Islet of Langerhans (tissue), 1 donor: ENCODE measurements at regions not wholly inside any gene's neighbourhood (a gene's known extent, or its start where the extent isn't known, plus 50 kb on each side); places are given as distances from the start of the nearest gene placed in this dataset.

Source experiments
- FAIRE-seq: peaks from one replicate; lab custom pipeline; 2011; peaks lifted over from hg19 to GRCh38; lab: Jason Lieb, UNC

GRCh38 chr16:7183768-7184167 is 148.9 kb upstream of the RBFOX1 start:
- no peak for FAIRE-seq

DNA sequence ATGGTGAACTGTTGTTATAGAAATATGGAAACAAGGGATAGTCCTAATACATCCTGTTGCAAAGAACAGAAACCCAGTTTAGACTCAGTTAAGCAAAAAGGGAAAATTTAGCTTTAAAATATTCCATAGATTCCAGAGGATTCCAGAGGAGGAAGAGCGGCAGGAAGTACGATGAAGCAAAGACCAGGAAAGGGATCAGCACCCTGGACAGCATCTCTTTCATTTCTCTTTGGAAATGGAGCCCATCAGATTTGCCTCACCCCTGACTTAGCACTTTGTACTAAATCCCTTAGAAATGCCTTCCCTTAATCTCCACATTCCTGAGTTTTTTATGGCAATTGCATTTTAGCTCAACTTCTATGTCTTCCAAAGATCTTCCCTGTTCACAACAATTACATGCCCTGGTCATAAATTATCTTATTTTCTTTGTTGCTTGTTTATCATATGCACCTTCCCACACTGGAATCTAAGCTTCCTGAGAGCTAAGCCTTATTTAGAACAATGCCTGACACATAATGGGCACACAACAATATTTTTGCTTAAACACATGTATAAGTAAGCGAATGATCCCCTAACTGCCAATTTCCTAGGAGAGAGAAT is 150.0 kb upstream of the RBFOX1 start:
- no peak for FAIRE-seq

- no peak for FAIRE-seq
Observed at GRCh38 chr16:7177875-7178274, 154.8 kb upstream of the RBFOX1 start.

- no peak for FAIRE-seq
Observed at GRCh38 chr16:7171151-7171550, 161.5 kb upstream of the RBFOX1 start.

DNA sequence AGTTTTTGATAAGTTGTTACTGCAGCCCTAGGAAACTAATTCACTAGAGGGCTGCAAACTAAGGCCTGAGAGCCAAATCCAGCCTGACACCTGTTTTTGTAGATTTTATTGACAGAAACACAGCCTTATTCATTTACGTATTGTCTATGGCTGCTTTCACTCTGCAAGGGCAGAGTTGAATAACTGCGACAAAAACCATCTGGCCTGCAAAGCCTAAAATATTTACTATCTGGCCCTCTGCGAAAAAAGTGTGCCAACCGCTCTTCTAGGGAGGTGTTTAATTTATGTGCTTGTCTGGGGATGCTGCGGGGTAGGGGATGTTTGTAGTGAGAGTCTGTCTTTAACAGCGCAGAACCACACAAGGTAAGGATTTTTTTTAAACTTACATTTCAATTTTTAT is 165.0 kb upstream of the RBFOX1 start:
- FAIRE-seq = no peak

- no peak for FAIRE-seq
Observed at GRCh38 chr16:7161891-7162290, 170.8 kb upstream of the RBFOX1 start.

- no peak for FAIRE-seq
Observed at GRCh38 chr16:7160093-7160492, 172.6 kb upstream of the RBFOX1 start.

DNA sequence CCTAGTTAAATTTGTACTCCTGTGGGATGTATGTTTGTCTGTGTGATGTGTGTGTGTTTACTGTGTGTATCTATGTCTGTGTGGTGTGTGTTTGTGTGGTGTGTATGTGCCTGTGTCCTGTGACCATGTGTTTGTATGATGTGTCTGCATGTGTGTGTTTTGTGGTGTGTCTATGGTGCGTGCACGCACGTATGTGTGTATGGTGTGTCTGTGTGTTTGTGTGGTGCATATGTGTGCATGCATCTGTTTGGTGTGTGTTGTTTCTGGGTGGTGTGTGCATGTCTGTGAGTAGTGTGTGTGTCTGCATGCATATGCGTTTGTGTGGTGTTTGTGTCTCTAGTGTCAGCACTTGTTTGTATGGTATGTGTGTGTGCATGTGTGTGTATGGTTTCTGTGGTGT is 174.2 kb upstream of the RBFOX1 start:
- no peak for FAIRE-seq

- no peak for FAIRE-seq
Observed at GRCh38 chr16:7150230-7150629, 182.4 kb upstream of the RBFOX1 start.

DNA sequence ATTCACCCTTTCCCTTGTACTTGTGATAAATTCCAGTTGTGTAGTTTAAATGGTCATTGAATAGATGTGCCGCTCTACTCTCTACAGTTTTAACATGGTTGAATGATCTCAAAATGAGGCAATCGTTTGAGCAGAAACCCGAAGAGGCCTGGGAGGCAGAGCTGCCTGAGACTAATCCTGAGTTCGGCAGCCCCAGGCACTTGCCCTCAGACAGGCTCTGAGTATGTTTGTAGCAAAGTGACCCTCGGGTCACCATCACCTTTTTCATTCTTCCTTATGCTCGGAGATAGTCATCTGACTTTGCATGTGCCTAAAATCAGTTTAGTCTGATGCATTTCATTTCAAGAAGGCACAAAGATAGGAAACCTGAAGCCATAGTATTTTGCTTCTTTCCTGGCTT is 184.0 kb upstream of the RBFOX1 start:
- FAIRE-seq = no peak

DNA sequence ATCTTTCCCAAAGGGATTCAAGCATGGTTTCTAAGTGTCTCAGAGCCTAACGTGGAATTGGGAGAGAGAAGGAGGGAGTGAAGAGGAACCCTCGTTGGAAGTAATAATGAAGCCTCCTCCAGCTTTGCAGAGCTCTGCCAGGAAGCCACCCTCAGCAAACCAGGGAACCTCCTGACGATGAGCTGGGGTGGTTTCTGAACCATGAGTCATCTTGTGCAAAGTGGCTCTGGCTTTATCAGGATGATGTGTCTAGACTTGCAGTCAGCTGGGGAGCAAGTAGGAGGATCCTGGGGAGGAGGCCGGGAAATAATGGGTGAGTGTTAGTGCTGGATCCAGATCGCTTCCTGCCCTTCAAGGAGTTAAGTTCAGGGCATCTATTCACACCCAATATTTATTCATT is 191.7 kb upstream of the RBFOX1 start:
- FAIRE-seq = no peak

- FAIRE-seq = no peak
Observed at GRCh38 chr16:7137560-7138330, 194.9 kb upstream of the RBFOX1 start.

DNA sequence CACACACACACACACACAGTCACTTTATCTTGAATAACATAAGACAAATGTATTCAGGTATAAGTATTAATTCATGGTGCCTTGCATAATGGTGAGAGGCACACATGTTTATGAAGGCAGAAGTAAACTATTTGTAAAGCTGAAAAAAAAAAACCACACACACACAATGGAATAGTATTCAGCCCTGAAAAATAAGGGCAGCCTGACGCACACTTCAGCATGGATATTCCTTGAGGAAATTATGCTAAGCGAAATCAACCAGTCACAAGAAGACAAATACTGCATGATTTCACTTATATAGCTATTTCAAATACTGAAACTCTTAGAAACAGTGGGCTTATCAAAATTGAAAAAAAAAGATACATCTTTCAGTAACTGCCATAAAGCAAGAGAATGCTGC is 200.2 kb upstream of the RBFOX1 start:
- no peak for FAIRE-seq

GRCh38 chr16:7124701-7125100 is 207.9 kb upstream of the RBFOX1 start:
- FAIRE-seq = no peak

- FAIRE-seq = no peak
Observed at GRCh38 chr16:7124242-7124641, 208.4 kb upstream of the RBFOX1 start.

- FAIRE-seq = no peak
Observed at GRCh38 chr16:7116734-7117133, 215.9 kb upstream of the RBFOX1 start.

- no peak for FAIRE-seq
Observed at GRCh38 chr16:7115898-7116297, 216.7 kb upstream of the RBFOX1 start.

GRCh38 chr16:7113949-7114348 is 218.7 kb upstream of the RBFOX1 start:
- FAIRE-seq = no peak

DNA sequence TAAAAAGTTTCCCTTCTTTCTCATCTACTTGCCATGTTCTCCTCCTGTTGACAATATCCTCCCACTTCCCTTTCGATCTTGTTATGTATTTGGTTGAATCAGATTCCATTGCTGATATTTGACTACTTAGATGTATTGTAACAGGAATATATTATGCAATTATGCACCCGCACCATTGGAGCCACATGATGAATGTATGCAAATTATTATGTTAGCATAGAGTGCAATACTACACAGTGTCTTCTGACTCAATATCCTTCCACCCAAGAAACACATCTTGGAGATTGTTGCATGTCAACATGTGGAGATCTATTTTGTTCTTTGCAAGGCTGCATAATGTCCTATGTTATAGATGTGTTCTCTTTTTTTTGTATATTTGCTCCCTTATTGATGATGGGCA is 219.2 kb upstream of the RBFOX1 start:
- no peak for FAIRE-seq

DNA sequence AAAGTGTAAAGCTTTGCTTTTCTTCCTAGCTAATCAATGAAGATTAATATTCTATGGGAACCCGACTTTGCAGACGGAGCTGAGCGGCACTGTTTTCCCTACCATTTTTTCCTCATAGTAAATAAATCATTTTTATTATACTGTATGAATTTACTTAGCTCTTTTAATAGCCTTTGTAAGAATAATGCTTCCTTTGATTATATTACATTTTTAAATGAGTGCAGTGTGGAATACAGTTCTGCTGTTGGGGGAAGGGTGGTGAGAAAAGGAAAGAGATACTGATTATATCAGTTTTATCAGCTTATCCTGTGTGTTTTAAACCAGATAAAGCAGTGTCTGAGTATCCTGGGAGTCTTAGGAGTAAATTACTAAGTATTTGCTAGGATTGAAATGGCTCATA is 221.4 kb upstream of the RBFOX1 start:
- no peak for FAIRE-seq

- no peak for FAIRE-seq
Observed at GRCh38 chr16:7107436-7107835, 225.2 kb upstream of the RBFOX1 start.

DNA sequence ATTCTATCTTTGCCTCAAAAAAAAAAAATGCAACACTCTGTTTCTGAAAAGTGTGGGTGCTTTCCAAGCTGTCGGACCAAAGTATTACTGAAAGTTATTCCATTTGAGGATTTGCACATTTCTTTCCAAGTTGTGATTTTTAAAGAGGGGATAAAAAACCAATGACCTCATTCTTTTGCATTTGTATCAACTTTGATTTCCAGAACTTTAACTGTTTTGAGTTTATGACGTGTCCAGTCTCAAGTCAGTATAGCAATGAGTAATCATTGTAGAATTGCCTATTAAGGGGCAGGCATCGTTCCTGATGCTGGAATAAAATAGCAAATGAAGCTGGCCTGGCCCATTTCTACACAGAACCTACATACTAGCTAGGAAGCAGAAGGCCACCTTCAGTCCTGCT is 229.6 kb upstream of the RBFOX1 start:
- no peak for FAIRE-seq

GRCh38 chr16:7101054-7101453 is 231.6 kb upstream of the RBFOX1 start:
- no peak for FAIRE-seq

GRCh38 chr16:7097518-7097917 is 235.1 kb upstream of the RBFOX1 start:
- no peak for FAIRE-seq
